Tibial nerve (tissue), 4 donors: ENCODE measurements at regions not wholly inside any gene's neighbourhood (a gene's known extent, or its start where the extent isn't known, plus 50 kb on each side); places are given as distances from the start of the nearest gene placed in this dataset.

Experiments
- EP300 ChIP-seq, 2 donors: sonication (generic); formaldehyde crosslinking; IDR thresholded peaks; one replicate each; pipeline ENCODE4 v1.6.1; 2017; ENCODE audit warnings: antibody characterized with exemption in 2 of 2, mild to moderate bottlenecking in 1 of 2
- POLR2A ChIP-seq, 2 donors: fragments of 450-650 bp; IDR thresholded peaks; one replicate each; pipeline ENCODE4 v1.6.1; 2017; ENCODE audit warnings: antibody characterized with exemption in 2 of 2, mild to moderate bottlenecking in 2 of 2, moderate library complexity in 2 of 2
- TF ChIP-seq, protein P1 (sequence below), 5 experiments: fragments of 200-600 bp in 3 of 5; fragments of 450-650 bp in 2 of 5; sonication (generic) in 3 of 5; IDR thresholded peaks; one replicate each; pipeline ENCODE4 v1.5.1; 2016 to 2019; ENCODE audit warnings: antibody characterized with exemption in 5 of 5, mild to moderate bottlenecking in 3 of 5, moderate library complexity in 2 of 5

GRCh38 chr2:59073286-59073685 lies 832.2 kb upstream of the FANCL start:
- TF ChIP-seq, protein P1, sequence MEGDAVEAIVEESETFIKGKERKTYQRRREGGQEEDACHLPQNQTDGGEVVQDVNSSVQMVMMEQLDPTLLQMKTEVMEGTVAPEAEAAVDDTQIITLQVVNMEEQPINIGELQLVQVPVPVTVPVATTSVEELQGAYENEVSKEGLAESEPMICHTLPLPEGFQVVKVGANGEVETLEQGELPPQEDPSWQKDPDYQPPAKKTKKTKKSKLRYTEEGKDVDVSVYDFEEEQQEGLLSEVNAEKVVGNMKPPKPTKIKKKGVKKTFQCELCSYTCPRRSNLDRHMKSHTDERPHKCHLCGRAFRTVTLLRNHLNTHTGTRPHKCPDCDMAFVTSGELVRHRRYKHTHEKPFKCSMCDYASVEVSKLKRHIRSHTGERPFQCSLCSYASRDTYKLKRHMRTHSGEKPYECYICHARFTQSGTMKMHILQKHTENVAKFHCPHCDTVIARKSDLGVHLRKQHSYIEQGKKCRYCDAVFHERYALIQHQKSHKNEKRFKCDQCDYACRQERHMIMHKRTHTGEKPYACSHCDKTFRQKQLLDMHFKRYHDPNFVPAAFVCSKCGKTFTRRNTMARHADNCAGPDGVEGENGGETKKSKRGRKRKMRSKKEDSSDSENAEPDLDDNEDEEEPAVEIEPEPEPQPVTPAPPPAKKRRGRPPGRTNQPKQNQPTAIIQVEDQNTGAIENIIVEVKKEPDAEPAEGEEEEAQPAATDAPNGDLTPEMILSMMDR (IDR thresholded peaks at IDR 0.05) = no peak
- TF ChIP-seq EP300 (IDR thresholded peaks at IDR 0.05) (no peak), POLR2A (IDR thresholded peaks at IDR 0.05) (no peak)
